ENCODE measurements at regions not wholly inside any gene's neighbourhood (a gene's known extent, or its start where the extent isn't known, plus 50 kb on each side); places are given as distances from the start of the nearest gene placed in this dataset.

DNA sequence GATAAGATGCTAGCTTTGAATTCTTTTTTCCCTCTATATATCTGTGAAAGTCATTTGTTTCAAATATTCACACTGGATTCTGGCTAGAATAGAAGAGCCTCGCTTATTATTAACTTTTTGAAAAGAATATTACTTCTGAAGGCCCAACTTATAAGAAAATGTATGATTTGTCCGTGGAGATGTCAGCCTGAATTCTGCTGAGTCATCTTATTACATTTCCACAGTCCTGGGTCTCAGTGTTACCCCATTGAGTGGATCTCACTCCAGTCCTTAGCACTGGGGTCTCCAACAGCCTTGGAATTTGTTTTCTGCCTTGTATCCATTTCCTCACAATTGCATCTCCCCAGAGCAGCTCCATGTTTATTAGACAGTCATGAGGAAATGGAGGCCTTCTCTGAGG lies 907.9 kb downstream of the VRK1 start:
- DNase-seq, result no peak

DNA sequence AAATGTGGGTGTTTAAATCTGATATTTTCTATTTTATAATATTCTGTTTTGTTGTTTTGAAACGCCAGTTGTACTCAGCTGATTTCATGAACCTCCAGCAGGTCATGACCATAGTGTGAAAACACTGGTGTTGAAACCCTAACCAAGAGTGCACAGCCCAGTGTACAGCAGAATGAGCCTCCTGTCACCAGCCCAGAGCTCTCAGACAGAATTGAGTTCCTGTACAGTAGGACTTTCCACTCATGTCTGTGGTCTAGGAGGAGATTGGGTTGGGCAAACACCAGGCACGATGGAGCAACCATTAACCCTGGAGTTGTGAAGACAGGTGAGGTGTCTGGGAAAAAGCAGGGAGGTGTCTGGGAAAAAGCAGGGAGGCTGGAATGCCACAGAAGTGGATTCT lies 908.8 kb downstream of the VRK1 start:
- no peak for DNase-seq

DNA sequence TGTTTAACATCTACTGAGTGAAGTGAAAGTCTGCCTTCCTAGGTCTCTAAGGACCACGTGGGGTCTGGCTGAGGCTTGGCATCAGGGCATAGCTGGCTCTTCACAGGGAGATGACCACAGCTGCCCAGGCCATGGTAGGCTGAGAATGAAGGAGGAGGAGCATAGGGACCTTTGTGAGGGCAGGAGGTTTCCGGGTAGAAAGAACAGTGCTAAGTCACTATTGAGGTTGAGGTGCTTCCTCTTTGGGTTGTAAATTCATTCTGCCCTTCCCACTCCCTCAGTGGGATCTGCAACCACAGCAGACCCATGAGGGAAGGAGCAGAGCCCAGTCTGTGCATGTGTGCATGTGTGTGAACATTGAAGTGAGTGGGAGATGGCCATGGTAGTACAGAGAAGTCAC lies 909.6 kb downstream of the VRK1 start:
- no peak for DNase-seq

DNA sequence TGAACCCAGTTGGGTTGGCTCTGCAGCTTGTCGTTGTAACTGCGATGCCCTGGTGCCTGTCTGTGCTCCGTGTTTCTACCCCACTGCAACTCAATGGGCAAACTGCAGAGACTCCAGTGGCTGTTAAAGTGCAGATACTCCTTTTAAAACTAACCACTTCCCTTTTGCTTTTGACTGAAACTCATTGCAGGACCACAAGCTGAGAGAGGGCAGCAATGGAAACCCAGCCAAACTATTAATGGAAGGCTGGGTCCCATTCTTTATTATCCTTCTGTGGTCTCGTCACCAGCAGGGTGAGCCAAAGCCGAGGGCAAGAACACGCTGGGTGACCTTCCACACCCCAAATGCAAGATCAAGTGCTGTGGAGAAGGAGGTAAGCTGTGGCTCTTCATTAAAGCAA lies 910.4 kb downstream of the VRK1 start:
- no peak for DNase-seq

DNA sequence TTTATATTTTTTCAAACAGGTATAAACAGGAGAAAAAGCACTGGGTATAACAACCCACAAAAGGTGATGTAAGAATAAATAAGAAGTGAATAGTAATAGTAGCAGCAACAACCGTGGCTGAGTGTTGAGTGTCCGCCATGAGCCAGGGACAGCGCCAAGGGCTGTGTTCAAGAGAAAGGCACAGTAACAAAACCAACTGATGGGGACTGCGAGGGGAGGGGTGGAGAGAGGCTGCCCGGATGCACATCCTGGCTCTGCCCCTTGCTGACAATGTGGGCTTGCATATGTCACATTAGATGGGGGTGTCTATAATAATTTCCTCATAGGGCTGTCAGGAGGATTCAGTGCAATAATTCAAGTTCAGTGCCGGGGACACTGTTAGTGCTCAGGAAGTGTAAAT lies 912.4 kb downstream of the VRK1 start:
- DNase-seq, result no peak

DNA sequence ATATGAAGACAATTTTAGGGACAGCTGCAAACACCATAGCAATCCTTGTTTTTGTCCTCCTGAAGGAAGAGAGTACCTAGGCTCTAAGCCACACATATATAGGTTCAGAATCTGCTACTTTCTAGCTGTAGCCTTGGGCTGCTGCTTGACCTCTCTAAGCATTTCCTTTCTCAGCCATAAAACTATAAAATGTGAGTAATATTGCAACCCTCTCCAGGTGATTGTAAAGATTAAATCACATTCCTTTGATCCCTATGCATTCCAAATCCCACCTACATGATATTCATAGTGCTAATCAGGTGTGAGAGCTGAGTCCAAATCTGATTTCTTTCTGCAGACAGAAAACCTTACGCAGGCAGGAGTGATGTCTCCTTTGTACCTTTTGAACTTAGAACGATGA lies 913.5 kb downstream of the VRK1 start:
- DNase-seq, result no peak

DNA sequence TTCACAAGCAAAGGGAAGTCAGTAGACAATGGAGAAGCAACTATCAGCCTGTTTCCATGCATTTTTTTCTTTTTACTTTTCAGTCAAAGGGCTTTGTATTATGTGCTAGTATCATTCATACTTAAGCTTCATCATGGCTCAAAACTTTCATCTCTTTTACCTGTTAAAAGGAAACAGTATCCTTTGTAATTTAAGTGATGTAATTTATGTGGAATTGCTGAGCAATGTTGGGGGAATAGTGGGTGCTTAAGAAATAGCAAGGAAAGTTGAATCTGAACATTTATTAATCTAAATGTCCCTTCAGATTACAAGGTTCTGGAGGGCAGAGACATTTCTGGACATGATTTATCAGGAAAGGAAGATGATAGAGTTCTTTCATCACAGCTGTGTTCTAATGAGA lies 915.3 kb downstream of the VRK1 start:
- no peak for DNase-seq

DNA sequence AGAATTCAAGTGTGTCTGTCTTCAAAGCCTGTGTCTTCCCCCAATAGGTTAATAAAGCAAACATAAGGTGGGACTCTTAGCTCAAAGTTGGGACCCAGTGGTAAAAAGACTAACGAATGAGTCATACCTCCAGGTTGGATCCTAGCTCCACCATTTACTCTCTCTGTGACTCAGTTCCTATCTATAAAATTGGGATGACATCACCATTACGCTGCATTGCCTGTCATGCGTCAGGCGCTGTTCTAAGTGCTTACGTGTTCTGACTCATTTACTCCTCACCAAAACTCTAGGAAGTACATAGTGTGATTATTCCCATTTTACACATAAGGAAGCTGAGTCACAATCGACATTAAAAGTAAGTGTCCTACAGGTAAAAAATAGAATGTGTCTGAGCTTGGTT lies 915.8 kb downstream of the VRK1 start:
- DNase-seq, result no peak

DNA sequence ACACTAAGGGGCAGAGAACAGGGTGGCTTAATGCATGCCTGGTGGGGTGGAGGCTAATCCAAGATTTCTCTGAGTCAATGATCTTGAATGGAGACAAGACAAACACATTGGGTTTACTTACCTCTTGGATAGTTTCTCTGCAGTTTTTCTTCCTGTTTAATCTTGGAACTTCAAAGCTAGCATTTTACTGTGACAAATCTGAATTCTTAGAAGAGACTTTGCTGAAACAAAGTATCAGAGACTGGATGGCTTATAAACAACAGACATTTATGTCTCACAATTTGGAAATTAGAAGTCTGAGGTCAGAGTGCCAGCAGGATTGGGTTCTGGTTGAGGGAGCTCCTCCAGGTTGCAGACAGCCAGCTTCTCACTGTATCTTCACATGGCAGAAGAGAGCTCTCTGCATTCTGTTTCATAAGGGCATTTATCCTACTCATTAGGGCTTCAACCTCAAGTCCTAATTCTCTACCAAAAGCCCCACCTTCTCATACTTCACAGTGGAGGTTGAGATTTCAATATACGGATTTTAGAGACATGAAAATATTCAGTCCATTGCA lies 921.8 kb downstream of the VRK1 start:
- DNase-seq, result no peak

DNA sequence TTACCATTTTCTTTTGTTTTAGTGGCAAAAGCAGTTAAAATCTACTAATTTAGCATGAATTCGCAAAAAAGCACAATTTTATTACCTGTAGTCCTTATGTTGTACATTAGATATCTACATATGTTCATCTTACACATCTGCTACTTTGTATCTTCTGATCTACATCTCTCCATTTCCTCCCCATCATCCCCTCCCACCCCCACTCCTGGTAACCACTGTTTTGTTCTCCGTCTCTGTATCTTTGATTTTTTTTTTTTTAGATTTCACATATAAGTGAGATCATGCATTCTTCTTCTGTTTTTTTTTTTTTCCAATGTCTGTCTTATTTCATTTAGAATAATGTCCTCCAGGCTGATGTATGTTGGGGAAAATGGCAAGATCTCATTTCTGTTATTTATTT lies 922.7 kb downstream of the VRK1 start:
- DNase-seq, result no peak

DNA sequence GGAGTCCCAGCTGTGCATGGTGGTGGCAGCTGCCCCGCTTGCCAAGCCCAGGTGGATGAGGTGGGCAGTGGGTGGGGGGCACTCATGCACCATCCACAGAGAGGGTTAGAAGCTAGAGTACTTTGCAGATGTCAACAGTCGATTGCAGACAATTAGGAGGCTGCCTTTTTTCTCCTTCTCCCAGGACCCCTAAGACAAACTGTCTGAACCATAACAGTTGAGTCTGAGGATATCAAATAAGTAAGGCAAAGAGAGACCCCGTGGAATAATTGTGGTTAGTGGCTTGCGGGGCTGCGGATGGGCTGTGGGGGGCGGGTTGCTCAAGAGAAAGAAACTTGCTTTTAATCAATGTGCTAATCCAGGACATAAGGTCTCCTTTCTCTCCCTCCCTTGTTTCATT lies 926.2 kb downstream of the VRK1 start:
- no peak for DNase-seq

DNA sequence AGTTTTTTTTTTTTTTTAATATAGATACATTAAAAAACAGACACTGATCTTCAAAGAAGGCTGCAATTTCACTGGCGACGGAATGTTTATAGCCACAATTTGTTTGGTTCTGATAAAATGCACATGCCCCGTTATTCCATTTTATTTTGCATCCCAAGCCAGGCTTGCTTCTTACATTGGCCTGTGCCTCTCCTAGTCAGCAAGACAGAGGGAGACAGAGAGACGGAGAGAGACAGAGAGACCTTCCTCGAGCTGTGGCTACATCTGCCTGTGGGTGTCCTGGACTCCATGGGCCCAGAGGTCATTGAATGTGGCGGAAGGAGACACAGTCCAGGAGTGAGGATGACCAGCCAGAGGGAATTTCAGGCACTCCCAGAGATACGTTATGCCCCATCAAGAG lies 926.6 kb downstream of the VRK1 start:
- no peak for DNase-seq

DNA sequence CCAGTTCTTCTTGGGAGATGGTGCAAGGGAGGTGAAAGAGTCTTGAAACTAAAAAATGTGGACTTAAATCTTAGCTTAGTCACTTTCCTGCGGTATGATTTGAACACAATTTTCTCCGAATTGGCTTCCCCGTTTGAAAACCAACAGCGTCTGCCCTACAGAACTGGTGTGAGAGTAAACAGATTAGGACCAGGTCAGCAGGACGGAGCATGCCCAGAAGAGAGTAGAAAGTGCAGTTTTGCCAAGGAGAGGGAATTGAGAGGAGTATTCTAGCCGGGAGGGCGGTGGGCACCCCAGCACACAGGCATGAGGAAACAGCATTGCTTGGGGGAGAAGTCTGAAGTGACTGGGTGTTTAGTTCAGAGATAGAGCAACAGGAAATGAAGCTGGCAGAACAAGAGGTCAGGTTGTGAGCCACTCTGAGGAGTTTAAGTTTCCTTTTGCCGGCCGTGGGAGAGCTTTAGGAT lies 927.1 kb downstream of the VRK1 start:
- no peak for DNase-seq

DNA sequence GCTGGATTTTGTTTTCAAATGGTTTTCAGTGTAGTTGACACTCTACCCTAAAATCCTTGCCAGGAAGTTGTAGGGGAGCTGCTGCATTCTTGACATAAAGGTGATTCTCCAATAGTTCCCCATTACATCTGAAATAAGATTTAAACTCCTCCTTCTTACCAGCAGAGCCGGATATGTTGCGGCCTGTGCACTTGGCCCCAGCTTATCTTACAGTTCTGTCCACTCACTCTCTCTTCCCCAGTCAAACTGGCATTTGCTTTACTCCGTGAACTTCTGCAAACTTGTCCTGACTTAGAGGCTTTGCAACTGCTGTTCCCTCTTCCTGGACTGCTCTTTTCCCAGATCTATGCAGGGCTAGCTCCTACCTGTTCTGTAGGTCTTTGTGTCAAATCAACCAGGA lies 929.5 kb downstream of the VRK1 start:
- no peak for DNase-seq

DNA sequence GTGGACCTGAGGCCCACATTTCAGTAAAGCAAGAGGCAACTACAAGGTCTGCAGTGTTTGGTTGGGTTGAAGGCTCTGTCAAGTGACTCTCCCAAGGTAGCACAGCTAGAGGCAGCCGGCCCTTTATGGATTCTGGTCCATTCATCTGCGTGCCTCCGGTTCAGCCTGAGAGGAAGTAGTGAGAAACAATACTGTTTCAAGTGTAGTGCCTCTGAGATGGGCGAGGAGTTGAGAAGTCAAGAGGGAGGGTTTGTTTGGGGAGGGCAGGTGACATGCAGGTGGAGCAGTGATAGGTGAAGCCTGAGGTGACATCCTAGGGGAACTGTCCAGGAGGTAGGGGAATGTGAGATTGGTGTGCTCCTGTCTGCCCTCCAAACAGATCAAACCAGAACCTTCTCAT lies 933.5 kb downstream of the VRK1 start:
- DNase-seq, result no peak

DNA sequence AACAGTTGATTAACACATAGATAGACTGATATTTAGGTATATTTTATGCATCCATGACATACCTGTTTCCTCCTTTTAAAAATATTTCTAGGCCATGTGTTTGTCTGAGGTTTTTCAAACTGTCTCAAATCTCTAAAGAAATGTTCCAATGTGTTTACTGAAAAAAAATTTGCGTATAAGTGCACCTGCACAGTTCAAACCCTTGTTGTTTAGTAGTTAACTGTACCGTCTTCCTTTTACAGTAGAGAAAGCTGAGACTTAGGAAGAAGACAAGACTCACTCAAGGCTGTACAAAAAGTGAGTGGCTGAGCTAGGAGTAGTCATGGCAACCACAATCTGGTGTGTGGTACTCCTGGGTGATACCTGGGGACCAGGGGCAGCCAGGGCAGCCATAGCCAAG lies 934.6 kb downstream of the VRK1 start:
- no peak for DNase-seq

DNA sequence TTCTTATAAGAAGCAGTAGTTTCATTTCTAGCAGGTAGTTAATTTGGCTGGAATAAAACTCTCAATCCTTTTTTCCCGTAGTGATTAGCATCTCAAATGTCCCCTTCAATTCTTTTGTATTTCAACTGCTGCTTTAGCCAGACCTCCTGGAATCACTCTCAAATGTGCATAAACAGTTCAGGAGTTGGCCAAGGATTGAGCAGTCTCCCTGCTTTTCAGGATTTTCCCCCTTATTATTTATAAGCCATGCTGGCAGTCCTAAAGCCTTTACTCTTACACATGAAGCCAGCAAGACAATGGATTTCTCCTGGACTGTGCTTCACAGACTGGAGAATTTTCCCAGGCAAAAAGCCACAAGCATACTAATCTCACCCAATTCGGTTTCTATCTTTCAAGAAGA lies 950.1 kb downstream of the VRK1 start:
- DNase-seq, result no peak

DNA sequence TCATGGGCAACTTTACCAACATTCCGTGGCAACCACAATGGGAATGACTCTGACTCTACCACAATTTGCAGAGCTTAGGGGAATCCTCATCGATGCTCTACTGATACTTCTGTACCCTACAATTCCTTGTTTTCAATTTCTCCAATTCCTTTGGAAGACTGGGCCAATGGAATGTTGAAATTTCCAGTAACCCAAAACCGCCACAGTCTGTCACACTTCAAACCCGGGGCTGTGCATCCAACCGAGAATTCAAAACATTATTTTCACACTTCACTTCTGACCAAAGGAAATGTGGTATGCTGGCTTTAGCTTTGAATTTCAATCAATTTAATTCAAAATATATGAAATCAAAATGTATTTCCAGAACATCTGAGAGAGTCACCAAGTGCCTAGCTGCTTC lies 951.4 kb downstream of the VRK1 start:
- peak; percentile 37 for DNase-seq

DNA sequence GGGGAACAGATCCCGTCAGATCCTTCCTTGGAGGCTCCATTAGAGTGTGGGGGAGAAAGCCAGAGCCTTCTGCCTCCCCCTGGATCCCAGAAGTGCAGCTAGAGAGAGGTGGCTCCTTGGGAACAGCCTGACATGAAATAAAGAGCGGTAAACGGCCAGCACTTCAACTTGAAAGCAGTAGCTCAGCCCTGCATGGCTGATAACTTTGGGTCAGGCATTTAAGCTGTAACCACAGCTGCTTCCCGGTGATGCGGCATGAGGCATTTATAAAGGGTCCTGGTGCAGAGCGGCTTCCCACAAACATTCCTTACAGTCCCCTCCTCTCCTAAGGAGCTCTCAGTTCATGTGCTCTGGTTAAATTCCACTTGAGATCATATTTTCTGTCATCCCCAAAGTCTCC lies 960.3 kb downstream of the VRK1 start:
- no peak for DNase-seq

DNA sequence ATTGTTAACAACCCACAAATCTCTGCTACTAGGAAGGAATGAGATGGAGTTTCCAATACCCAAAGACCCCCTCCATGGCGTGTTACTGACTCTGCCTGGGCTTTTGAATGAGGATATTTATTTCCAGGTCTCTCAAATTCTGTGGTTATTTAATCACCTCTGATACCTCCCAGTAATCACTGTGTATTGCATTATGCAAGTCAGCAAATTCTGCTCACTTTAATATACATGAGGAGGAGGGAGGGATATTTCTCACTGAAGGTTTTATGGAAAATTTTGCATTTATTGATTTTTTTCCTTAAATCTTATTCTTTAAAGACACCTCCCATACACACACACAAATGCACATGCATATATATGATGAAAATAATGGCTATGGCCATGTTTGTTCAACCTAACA lies 962.9 kb downstream of the VRK1 start:
- no peak for DNase-seq

DNA sequence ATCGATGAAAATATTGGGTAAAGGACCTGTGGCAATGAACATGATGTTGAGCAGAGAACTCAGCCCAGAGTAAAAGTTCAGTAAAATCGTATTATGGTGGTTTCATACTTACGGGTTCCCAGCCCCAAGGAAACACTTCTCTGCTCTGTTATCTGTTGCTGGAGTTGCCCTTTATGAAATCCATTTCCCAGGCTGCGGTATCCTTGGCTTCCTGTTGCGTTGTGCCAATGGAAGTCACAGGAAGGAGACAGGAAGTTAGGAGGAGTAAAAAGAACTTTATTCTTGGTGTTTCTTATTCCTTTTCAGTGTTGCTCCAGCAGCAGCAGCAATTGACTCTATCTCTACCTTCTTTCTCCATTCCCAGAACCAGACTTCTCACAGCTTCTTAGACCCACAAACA lies 965.2 kb downstream of the VRK1 start:
- DNase-seq, result no peak

DNA sequence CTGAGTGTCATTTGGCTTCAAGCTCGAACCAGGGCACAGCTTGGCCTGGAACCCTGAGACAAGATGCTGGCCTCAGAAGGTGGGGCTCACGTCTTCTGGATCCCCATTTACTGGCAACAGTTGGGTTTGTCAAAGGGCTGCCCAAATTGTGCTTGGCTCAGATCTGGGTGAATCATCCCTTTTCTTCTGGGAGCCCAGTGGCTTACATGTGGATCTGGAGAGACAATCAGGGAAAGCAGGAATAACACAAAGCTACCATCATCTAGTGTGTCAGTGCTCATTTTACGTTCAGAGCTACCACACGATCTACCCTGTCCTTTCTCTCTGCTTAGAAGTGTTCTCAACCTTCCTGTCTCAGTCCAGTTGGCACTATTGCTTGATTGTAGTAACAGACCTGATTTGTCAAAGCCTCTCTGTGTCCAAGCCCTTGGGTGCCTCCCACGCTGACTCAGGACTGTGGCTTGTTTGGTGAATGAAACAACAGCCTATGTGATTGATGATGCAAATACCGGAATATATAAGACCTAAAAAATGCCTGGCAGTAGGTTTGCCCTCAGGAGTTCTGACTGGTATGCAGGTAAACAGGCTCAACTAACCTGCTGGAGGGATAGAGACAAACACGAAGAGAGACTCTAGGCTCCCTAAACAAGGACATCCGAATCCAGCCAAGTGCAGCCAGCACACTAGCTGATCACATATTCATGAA lies 974.3 kb downstream of the VRK1 start:
- DNase-seq, result no peak

DNA sequence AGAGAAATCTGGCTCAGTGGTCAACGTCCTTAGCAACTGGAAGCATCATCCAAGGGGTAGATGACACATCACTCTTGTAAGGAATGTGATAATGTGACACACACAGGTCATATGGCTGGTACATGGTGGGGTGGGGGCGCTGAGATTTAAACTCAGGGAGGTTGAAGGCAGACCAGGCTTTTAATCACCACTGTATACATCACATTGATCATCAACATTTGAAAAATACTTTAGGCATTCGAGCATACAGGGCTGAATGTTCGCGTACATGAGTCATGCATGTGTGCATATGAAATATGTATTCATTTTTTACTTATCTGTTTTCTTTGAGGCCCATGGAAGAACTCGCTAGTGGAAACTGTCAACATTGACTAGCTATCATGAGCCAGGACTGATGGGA lies 976.4 kb downstream of the VRK1 start:
- no peak for DNase-seq

DNA sequence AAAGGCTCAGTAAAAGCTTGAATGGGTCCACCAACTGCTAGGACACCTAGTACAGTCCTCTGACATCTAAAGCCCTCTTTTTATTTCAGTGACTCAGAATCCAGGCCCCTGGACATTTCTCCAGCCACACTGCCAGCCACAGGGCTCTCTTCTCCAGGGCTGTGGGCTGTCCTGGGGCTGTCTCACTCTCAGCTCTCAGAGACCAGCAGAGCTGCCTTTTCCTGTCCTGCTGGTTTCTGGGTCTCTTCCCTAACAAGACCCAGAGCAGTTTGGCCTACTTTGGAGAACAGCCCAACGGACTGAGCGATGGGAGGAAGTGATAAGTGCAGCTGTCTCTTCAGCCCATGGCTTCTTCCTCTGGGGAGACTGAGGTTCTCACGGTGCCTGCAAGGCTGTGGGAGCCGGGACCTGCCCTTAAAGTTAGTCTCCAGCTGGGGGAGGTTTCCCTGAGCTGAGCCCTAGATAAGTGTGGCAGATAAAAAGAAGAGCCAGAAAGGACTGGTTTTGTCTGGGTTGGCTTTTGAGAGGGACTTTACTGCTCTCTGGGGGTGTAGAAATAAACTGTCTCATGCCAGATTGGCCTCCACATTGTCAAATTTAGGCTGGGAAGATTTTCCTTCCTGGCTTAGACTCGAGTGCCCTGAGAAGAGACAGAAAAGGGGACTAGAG lies 979.8 kb downstream of the VRK1 start:
- DNase-seq, result no peak
